Mesothelial cell of epicardium (in vitro differentiated cells): ENCODE measurements at regions not wholly inside any gene's neighbourhood (a gene's known extent, or its start where the extent isn't known, plus 50 kb on each side); places are given as distances from the start of the nearest gene placed in this dataset.
"Not testable (repeated sequence)": the region's sequence is repeated elsewhere in the genome, so short reads cannot be mapped to it uniquely, and the experiment has no call there.

Experiments
- DNase-seq, 2 experiments: peaks; one replicate each; pipeline ENCODE4 v3.0.0; 2021; ENCODE audit warnings: low spot score in 2 of 2; ENCODE audit not compliant: unreplicated experiment in 2 of 2
- H3K27ac Mint-ChIP-seq: 2 replicates; pipeline ENCODE4 v1.8.0; 2021; ENCODE audit warnings: mixed read lengths
- H3K27me3 Mint-ChIP-seq: 2 replicates; pipeline ENCODE4 v1.8.0; 2021; ENCODE audit warnings: low read depth, mixed read lengths
- H3K36me3 Mint-ChIP-seq: 2 replicates; pipeline ENCODE4 v1.8.0; 2021; ENCODE audit warnings: mixed read lengths
- H3K4me1 Mint-ChIP-seq: 2 replicates; pipeline ENCODE4 v1.8.0; 2021; ENCODE audit warnings: mixed read lengths
- H3K4me3 Mint-ChIP-seq: 2 replicates; pipeline ENCODE4 v1.8.0; 2021; ENCODE audit warnings: mild to moderate bottlenecking, moderate library complexity, mixed read lengths
- H3K9me3 Mint-ChIP-seq: 2 replicates; pipeline ENCODE4 v1.8.0; 2021; ENCODE audit warnings: mixed read lengths

DNA sequence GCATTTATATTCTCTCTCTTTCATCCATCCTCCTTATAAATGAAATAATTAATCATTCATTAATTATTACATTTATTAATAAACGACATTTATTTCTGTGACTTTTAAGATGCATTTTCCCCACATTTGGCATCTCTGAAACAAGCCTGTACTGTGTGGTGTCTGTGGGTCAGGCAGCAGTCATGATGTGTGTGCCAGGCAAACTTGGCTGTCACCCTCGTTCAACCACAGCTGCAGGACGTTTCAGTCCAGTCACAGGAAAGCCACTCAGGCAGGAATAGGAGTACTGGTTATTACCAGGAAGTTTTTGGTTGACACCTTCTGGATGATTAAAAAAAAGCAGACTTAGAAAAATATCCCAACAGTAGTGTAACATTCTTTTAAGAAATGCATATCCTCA is 175.6 kb upstream of the LRRC61 start:
- H3K4me1 Mint-ChIP-seq, H3K27ac Mint-ChIP-seq, DNase-seq, H3K27me3 Mint-ChIP-seq, H3K36me3 Mint-ChIP-seq, H3K9me3 Mint-ChIP-seq, H3K4me3 Mint-ChIP-seq: not testable (repeated sequence)

DNA sequence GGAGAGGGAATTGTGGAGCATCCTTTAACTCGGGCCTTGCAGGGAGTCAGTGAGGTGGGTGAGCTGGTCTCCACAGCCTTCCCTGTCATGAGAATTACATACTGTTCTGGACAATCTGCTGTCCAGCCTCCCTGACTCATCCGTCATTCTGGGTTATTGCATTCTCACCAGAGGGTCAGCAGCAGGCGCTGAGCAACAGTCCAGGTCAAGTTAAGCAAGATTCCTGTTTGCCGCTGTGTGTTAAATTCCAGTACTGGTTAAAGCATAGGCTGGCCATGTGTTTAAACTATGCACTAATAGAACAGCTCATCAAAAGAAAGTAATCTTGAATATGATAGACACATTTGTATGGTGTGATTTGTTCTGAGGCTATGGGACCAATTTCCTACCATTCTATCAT is 167.1 kb upstream of the LRRC61 start:
- H3K36me3 Mint-ChIP-seq, H3K4me3 Mint-ChIP-seq, H3K9me3 Mint-ChIP-seq, DNase-seq, H3K27ac Mint-ChIP-seq, H3K4me1 Mint-ChIP-seq: not testable (repeated sequence)
- H3K27me3 Mint-ChIP-seq = peaks cover 11% of the 10 kb centered on the region

DNA sequence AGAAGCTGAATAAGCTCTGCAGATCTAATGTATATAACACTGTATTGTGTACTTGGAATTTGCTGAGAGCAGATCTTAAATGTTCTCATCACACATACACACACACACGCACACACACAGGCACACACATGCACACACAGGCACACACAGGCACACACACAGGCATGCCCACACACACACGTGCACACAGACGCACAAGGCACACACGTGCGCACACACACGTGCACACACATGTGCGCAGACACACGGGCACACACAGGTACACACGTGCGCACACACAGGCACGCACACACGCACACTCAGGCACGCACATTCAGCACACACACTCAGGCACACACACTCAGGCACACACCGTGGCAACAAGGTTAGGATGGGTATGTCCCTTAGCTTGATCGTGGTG is 164.5 kb upstream of the LRRC61 start:
- not testable (repeated sequence) for H3K4me3 Mint-ChIP-seq, H3K27ac Mint-ChIP-seq

DNA sequence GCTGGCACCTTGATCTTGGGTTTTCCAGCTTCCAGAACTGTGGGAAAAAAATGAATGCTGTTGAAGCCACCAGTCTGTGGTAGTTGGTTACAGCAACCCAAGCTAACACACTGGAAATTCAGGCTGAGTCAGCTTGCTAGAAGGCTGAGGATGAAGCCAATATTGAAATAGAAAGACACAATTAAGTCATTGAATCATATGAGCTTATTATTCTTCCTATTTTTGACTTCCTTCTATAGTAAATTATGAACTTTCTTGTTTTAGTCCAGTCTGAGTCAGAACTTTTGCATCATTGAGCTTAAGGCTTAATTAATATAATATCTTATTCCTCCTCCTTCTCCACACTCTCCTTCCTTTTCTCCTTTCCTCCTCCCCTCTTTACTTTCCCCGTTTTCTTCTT is 153.6 kb upstream of the LRRC61 start:
- not testable (repeated sequence) for H3K4me3 Mint-ChIP-seq, H3K4me1 Mint-ChIP-seq, H3K36me3 Mint-ChIP-seq, H3K27me3 Mint-ChIP-seq, H3K9me3 Mint-ChIP-seq, H3K27ac Mint-ChIP-seq, DNase-seq

More for the DNA sequence above, 164.5 kb upstream of the LRRC61 start:
- not testable (repeated sequence) for H3K4me1 Mint-ChIP-seq, H3K36me3 Mint-ChIP-seq, DNase-seq, H3K9me3 Mint-ChIP-seq
- H3K27me3 Mint-ChIP-seq = peaks cover 11% of the 10 kb centered on the region

DNA sequence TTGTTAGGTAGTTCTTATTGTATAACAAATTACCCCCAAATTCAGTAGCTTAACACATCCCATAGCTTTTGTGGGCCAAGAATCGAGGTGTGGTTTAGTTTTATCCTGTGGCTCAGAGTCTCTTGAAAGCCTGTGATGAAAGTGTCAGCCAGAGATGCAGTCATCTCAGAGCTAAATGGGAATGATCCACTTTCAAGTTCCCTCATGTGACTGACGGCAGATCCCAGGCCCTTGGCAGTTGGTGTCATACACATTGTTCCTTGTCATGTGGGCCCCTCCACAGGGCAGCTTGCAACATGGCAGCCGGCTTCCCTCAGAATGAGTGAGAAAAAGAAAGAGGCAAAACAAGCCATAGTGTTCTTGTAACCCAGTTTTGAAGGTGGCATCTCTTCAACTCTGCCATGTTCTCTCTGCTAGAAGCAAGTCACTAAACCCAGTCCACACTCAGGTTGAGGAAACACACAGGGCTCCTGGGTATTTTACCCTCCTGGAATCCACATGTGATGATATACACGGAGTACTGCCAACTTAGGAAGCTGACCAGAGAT is 153.1 kb upstream of the LRRC61 start:
- H3K9me3 Mint-ChIP-seq, H3K36me3 Mint-ChIP-seq, H3K4me1 Mint-ChIP-seq: not testable (repeated sequence)

DNA sequence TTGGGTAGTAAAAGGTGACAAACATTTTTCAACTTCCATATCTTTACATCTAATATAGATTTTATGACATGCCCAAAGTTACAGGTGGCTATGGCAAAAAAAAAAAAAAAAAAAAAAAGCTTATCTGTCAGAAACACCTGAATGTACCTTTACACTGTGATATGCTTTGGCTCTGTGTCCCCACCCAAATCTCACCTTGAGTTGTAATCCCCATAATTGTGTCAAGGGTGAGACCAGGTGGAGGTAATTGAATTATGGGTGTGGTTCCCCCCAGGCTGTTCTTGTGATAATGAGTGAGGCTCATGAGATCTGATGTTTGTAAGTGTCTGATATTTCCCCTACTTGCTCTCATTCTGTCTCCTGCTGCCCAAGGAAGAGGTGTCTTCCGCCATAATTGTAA is 139.6 kb upstream of the LRRC61 start:
- H3K36me3 Mint-ChIP-seq, H3K27ac Mint-ChIP-seq, H3K4me1 Mint-ChIP-seq: not testable (repeated sequence)

More for the DNA sequence above, 153.1 kb upstream of the LRRC61 start:
- not testable (repeated sequence) for DNase-seq, H3K4me3 Mint-ChIP-seq, H3K27me3 Mint-ChIP-seq, H3K27ac Mint-ChIP-seq

DNA sequence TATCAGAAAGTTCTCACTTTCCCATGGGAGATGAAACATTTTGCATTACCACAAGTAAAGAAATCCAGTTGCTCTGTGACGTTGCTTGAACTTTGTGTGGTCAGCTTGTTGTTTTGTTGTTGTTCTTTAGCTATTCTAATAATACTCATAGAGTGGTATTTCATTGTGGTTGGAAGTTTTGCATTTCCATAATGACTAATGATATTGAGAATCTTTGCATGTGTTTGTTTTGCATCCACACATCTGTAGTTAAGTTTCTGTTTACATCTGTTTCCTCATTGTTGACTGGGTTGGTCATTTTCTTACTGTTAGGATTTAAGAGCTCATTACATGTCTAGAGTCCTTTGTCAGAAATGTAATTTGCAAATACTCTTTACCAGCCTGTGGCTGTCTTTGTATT is 133.2 kb upstream of the LRRC61 start:
- H3K4me3 Mint-ChIP-seq = not testable (repeated sequence)

More for the DNA sequence above, 139.6 kb upstream of the LRRC61 start:
- H3K27me3 Mint-ChIP-seq = peaks cover 14% of the 10 kb centered on the region
- not testable (repeated sequence) for H3K9me3 Mint-ChIP-seq, H3K4me3 Mint-ChIP-seq, DNase-seq

DNA sequence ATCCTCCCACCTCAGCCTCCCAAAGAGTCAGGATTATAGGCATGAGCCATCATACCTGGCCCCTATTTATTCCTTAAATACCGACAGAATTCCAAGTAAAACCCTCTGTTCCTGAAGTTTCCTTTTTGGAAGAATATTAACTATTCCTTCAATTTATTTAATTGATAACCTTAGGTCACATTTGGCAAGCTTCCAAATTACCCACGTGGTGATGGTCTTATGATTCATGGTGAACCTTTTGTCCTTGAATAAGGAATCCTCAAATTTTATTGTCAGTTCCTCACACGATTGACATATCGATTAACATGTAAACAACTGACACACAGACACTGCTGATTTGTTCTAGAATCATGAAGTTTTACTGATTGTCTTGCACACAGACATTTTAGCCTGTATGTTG is 130.6 kb upstream of the LRRC61 start:
- not testable (repeated sequence) for H3K27ac Mint-ChIP-seq, DNase-seq, H3K4me3 Mint-ChIP-seq, H3K27me3 Mint-ChIP-seq, H3K36me3 Mint-ChIP-seq, H3K4me1 Mint-ChIP-seq, H3K9me3 Mint-ChIP-seq

More for the DNA sequence above, 133.2 kb upstream of the LRRC61 start:
- H3K4me1 Mint-ChIP-seq, H3K9me3 Mint-ChIP-seq, H3K36me3 Mint-ChIP-seq, DNase-seq, H3K27ac Mint-ChIP-seq: not testable (repeated sequence)
- peaks cover 13% of the 10 kb centered on the region for H3K27me3 Mint-ChIP-seq

DNA sequence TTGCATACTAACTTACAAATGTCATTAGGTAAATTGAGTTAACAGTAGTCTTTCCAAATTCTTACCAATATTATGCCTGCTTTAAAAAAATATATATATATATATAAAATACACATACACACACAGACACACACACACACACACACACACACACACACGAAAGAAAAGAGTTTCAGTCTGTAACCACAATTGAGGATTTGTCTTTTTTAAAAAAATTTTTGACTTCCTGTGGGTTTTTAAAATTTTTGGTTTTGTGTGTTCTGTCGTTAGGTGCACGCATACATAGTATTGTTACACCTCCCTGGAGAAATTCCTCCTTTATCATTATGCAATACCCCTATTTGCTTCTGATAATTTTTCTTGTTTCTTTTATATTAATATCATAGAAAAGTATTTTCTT is 129.3 kb upstream of the LRRC61 start:
- not testable (repeated sequence) for H3K4me1 Mint-ChIP-seq, H3K27ac Mint-ChIP-seq, H3K36me3 Mint-ChIP-seq, H3K9me3 Mint-ChIP-seq, DNase-seq, H3K27me3 Mint-ChIP-seq, H3K4me3 Mint-ChIP-seq
